ENCODE measurements at regions not wholly inside any gene's neighbourhood (a gene's known extent, or its start where the extent isn't known, plus 50 kb on each side); places are given as distances from the start of the nearest gene placed in this dataset.
A peak's percentile ranks its signal among the peaks of the same experiment; 100 is the strongest.

GRCh38 chr7:36039243-36039642 lies 113.8 kb upstream of the EEPD1 start:
- no peak for DNase-seq (ENCODE audit: low spot score)
- no CpG with 5 or more reads among the region's 11 CpGs for WGBS, 2 donors (ENCODE audit: extremely low coverage in 2 of 2, insufficient read length in 2 of 2, insufficient replicate concordance in 1 of 2)
- Histone ChIP-seq H3K4me1 (ENCODE audit: control insufficient read depth in 2 of 2, insufficient read depth in 1 of 2, low read depth in 1 of 2, low read length in 2 of 2) (peaks cover 0 to 4% of the 10 kb centered on the region in 2 donors), H3K27ac (replicated peaks; ENCODE audit: low read length) (no peak overlapping the region), H3K14ac (ENCODE audit: low read length) (no peak overlapping the region), H3K4me2 (ENCODE audit: insufficient read depth, low read length, poor library complexity, severe bottlenecking) (no peak overlapping the region), H2AFZ (ENCODE audit: low read length) (no peak overlapping the region), H2AK5ac (ENCODE audit: low read depth, low read length) (no peak overlapping the region), H2BK15ac (ENCODE audit: low read length) (no peak overlapping the region), H3K9me3 (replicated peaks in 1 of 2; ENCODE audit: control insufficient read depth in 2 of 2, insufficient read depth in 1 of 2, low read depth in 1 of 2, low read length in 2 of 2) (no peaks in the 10 kb centered on the region), H3K9ac (ENCODE audit: low read depth, low read length, poor library complexity) (no peak overlapping the region), H3K79me1 (ENCODE audit: low read depth, low read length) (no peaks in the 10 kb centered on the region), H3K36me3 (replicated peaks in 1 of 2; ENCODE audit: control insufficient read depth in 2 of 2, insufficient read depth in 2 of 2, low read length in 2 of 2) (no peaks in the 10 kb centered on the region), H4K8ac (ENCODE audit: low read depth, low read length) (no peak overlapping the region), H2BK12ac (ENCODE audit: low read length) (no peak overlapping the region), H3K4ac (ENCODE audit: low read length) (no peak overlapping the region), H3K4me3 (ENCODE audit: low read length in 2 of 2) (no peak overlapping the region), H2BK5ac (ENCODE audit: low read length) (no peak overlapping the region), H3K18ac (ENCODE audit: low read length) (no peak overlapping the region), H3K23ac (ENCODE audit: low read depth, low read length, poor library complexity) (no peak overlapping the region), H2BK120ac (ENCODE audit: low read depth, low read length) (no peak overlapping the region), H4K91ac (ENCODE audit: low read depth, low read length, poor library complexity) (no peak overlapping the region), H3K27me3 (ENCODE audit: control insufficient read depth in 3 of 3, insufficient read depth in 3 of 3, low read depth in 1 of 3, low read length in 3 of 3) (peaks cover 0 to 14% (median 0%) of the 10 kb centered on the region in 3 experiments)

- no peak overlapping the region for H3K18ac ChIP-seq (ENCODE audit: low read length)
- peaks cover 0 to 14% (median 0%) of the 10 kb centered on the region in 3 experiments for H3K27me3 ChIP-seq (ENCODE audit: control insufficient read depth in 3 of 3, insufficient read depth in 3 of 3, low read depth in 1 of 3, low read length in 3 of 3)
- H2BK12ac ChIP-seq (ENCODE audit: low read length) = no peak overlapping the region
- no peak overlapping the region for H2AK5ac ChIP-seq (ENCODE audit: low read depth, low read length)
- H4K91ac ChIP-seq (ENCODE audit: low read depth, low read length, poor library complexity) = no peak overlapping the region
- no peak overlapping the region for H2BK120ac ChIP-seq (ENCODE audit: low read depth, low read length)
- no peak overlapping the region for H2BK5ac ChIP-seq (ENCODE audit: low read length)
- peaks cover 0 to 4% of the 10 kb centered on the region in 2 donors for H3K4me1 ChIP-seq (ENCODE audit: control insufficient read depth in 2 of 2, insufficient read depth in 1 of 2, low read depth in 1 of 2, low read length in 2 of 2)
- no peak for DNase-seq (ENCODE audit: low spot score)
- H3K36me3 ChIP-seq (replicated peaks in 1 of 2; ENCODE audit: control insufficient read depth in 2 of 2, insufficient read depth in 2 of 2, low read length in 2 of 2) = no peaks in the 10 kb centered on the region
- H3K4me3 ChIP-seq (ENCODE audit: low read length in 2 of 2) = no peak overlapping the region
- H3K27ac ChIP-seq (replicated peaks; ENCODE audit: low read length) = no peak overlapping the region
- H3K23ac ChIP-seq (ENCODE audit: low read depth, low read length, poor library complexity) = no peak overlapping the region
- H3K4ac ChIP-seq (ENCODE audit: low read length) = no peak overlapping the region
- no peak overlapping the region for H3K9ac ChIP-seq (ENCODE audit: low read depth, low read length, poor library complexity)
- H4K8ac ChIP-seq (ENCODE audit: low read depth, low read length) = no peak overlapping the region
- H2BK15ac ChIP-seq (ENCODE audit: low read length) = no peak overlapping the region
- WGBS, 2 donors (ENCODE audit: extremely low coverage in 2 of 2, insufficient read length in 2 of 2, insufficient replicate concordance in 1 of 2) = no CpG with 5 or more reads among the region's 3 CpGs
- H3K79me1 ChIP-seq (ENCODE audit: low read depth, low read length) = no peaks in the 10 kb centered on the region
- no peaks in the 10 kb centered on the region for H3K9me3 ChIP-seq (replicated peaks in 1 of 2; ENCODE audit: control insufficient read depth in 2 of 2, insufficient read depth in 1 of 2, low read depth in 1 of 2, low read length in 2 of 2)
- no peak overlapping the region for H2AFZ ChIP-seq (ENCODE audit: low read length)
- H3K14ac ChIP-seq (ENCODE audit: low read length) = no peak overlapping the region
- no peak overlapping the region for H3K4me2 ChIP-seq (ENCODE audit: insufficient read depth, low read length, poor library complexity, severe bottlenecking)
Observed at GRCh38 chr7:36039671-36040070, 113.4 kb upstream of the EEPD1 start.

DNA sequence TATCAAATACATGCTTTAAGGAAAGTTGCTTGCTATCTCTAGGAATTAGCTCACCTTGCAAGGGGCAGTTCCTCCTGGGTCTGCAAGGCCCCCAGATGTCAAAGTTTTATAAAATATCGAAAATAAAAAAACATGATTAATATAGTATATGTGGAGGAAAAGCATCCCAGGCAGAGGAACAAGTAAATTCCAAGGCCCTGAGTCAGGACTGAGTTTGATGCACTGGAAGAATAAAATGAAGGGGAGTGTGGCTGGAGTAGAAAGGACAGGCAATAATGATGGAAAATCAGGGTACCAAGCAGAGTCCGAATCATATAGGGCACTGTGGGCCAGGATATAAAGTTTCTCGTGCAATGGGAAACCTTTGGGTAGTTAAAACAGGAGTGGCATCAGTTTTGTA lies 112.4 kb upstream of the EEPD1 start:
- no peak for DNase-seq (ENCODE audit: low spot score)
- no CpG with 5 or more reads among the region's 3 CpGs for WGBS, 2 donors (ENCODE audit: extremely low coverage in 2 of 2, insufficient read length in 2 of 2, insufficient replicate concordance in 1 of 2)
- Histone ChIP-seq H3K9me3 (replicated peaks in 1 of 2; ENCODE audit: control insufficient read depth in 2 of 2, insufficient read depth in 1 of 2, low read depth in 1 of 2, low read length in 2 of 2) (no peaks in the 10 kb centered on the region), H2AFZ (ENCODE audit: low read length) (no peak overlapping the region), H3K23ac (ENCODE audit: low read depth, low read length, poor library complexity) (no peak overlapping the region), H2BK15ac (ENCODE audit: low read length) (no peak overlapping the region), H3K14ac (ENCODE audit: low read length) (peak overlapping the region; percentile 10), H3K4me2 (ENCODE audit: insufficient read depth, low read length, poor library complexity, severe bottlenecking) (no peak overlapping the region), H3K4me3 (ENCODE audit: low read length in 2 of 2) (no peak overlapping the region), H3K18ac (ENCODE audit: low read length) (no peak overlapping the region), H2BK12ac (ENCODE audit: low read length) (no peak overlapping the region), H3K79me1 (ENCODE audit: low read depth, low read length) (no peaks in the 10 kb centered on the region), H2AK5ac (ENCODE audit: low read depth, low read length) (no peak overlapping the region), H3K36me3 (replicated peaks in 1 of 2; ENCODE audit: control insufficient read depth in 2 of 2, insufficient read depth in 2 of 2, low read length in 2 of 2) (no peaks in the 10 kb centered on the region), H4K91ac (ENCODE audit: low read depth, low read length, poor library complexity) (no peak overlapping the region), H3K9ac (ENCODE audit: low read depth, low read length, poor library complexity) (no peak overlapping the region), H4K8ac (ENCODE audit: low read depth, low read length) (no peak overlapping the region), H3K27me3 (ENCODE audit: control insufficient read depth in 3 of 3, insufficient read depth in 3 of 3, low read depth in 1 of 3, low read length in 3 of 3) (peaks cover 0 to 8% (median 0%) of the 10 kb centered on the region in 3 experiments), H3K27ac (replicated peaks; ENCODE audit: low read length) (no peak overlapping the region), H2BK120ac (ENCODE audit: low read depth, low read length) (no peak overlapping the region), H3K4me1 (ENCODE audit: control insufficient read depth in 2 of 2, insufficient read depth in 1 of 2, low read depth in 1 of 2, low read length in 2 of 2) (peaks cover 0 to 4% of the 10 kb centered on the region in 2 donors), H2BK5ac (ENCODE audit: low read length) (no peak overlapping the region), H3K4ac (ENCODE audit: low read length) (no peak overlapping the region)

- WGBS, 2 donors (ENCODE audit: extremely low coverage in 2 of 2, insufficient read length in 2 of 2, insufficient replicate concordance in 1 of 2) = no CpG with 5 or more reads among the region's 6 CpGs
Observed at GRCh38 chr7:36044101-36044892, 108.8 kb upstream of the EEPD1 start.

More at GRCh38 chr7:36044101-36044892, 108.8 kb upstream of the EEPD1 start:
- Histone ChIP-seq H3K4ac (ENCODE audit: low read length) (no peak overlapping the region), H3K4me2 (ENCODE audit: insufficient read depth, low read length, poor library complexity, severe bottlenecking) (no peak overlapping the region), H2AFZ (ENCODE audit: low read length) (no peak overlapping the region), H3K9me3 (replicated peaks in 1 of 2; ENCODE audit: control insufficient read depth in 2 of 2, insufficient read depth in 1 of 2, low read depth in 1 of 2, low read length in 2 of 2) (no peaks in the 10 kb centered on the region), H3K18ac (ENCODE audit: low read length) (no peak overlapping the region), H3K4me3 (ENCODE audit: low read length in 2 of 2) (no peak overlapping the region), H2AK5ac (ENCODE audit: low read depth, low read length) (no peak overlapping the region), H3K27ac (replicated peaks; ENCODE audit: low read length) (no peak overlapping the region), H2BK120ac (ENCODE audit: low read depth, low read length) (no peak overlapping the region), H4K8ac (ENCODE audit: low read depth, low read length) (no peak overlapping the region), H3K27me3 (ENCODE audit: control insufficient read depth in 3 of 3, insufficient read depth in 3 of 3, low read depth in 1 of 3, low read length in 3 of 3) (no peaks in the 10 kb centered on the region), H3K9ac (ENCODE audit: low read depth, low read length, poor library complexity) (no peak overlapping the region), H4K91ac (ENCODE audit: low read depth, low read length, poor library complexity) (no peak overlapping the region), H2BK15ac (ENCODE audit: low read length) (no peak overlapping the region), H2BK5ac (ENCODE audit: low read length) (no peak overlapping the region), H3K36me3 (replicated peaks in 1 of 2; ENCODE audit: control insufficient read depth in 2 of 2, insufficient read depth in 2 of 2, low read length in 2 of 2) (no peaks in the 10 kb centered on the region), H3K4me1 (ENCODE audit: control insufficient read depth in 2 of 2, insufficient read depth in 1 of 2, low read depth in 1 of 2, low read length in 2 of 2) (no peaks in the 10 kb centered on the region), H3K14ac (ENCODE audit: low read length) (no peak overlapping the region), H3K23ac (ENCODE audit: low read depth, low read length, poor library complexity) (no peak overlapping the region), H2BK12ac (ENCODE audit: low read length) (no peak overlapping the region), H3K79me1 (ENCODE audit: low read depth, low read length) (no peaks in the 10 kb centered on the region)
- DNase-seq (ENCODE audit: low spot score) = no peak
